NB4 (cell line): ENCODE measurements at regions not wholly inside any gene's neighbourhood (a gene's known extent, or its start where the extent isn't known, plus 50 kb on each side); places are given as distances from the start of the nearest gene placed in this dataset.

ENCODE experiments used
- DNase-seq: peaks from one replicate; pipeline ENCODE4 v3.0.0; 2010; ENCODE audit warnings: low read depth
- H3K4me3 ChIP-seq: one replicate; pipeline ENCODE4 v1.5.1; 2011; ENCODE audit warnings: mild to moderate bottlenecking, low read depth, low read length, moderate library complexity
- CTCF ChIP-seq: IDR thresholded peaks from one replicate; pipeline ENCODE4 v1.5.1; 2012; ENCODE audit warnings: low read depth, low read length
- MAX ChIP-seq: IDR thresholded peaks from 2 replicates; pipeline ENCODE4 v1.6.1; 2011; ENCODE audit warnings: low read depth, low read length
- MYC ChIP-seq: IDR thresholded peaks from 2 replicates; pipeline ENCODE4 v1.6.1; 2011; ENCODE audit warnings: low read depth, low read length
- POLR2A ChIP-seq: IDR thresholded peaks from 2 replicates; pipeline ENCODE4 v1.6.1; 2011; ENCODE audit warnings: mild to moderate bottlenecking; ENCODE audit not compliant: insufficient read length; ENCODE audit errors: extremely low read depth

- DNase-seq, result no peak
- TF ChIP-seq MYC (no peak), MAX (no peak), CTCF (no peak), POLR2A (no peak)
- H3K4me3 ChIP-seq, result no peak overlapping the region
Measured at GRCh38 chr16:51872524-51872923, 674.4 kb downstream of the TOX3 start.

- no peak overlapping the region for H3K4me3 ChIP-seq
- DNase-seq, result no peak
- no peak for TF ChIP-seq MYC
- TF ChIP-seq CTCF, result no peak
- TF ChIP-seq MAX, result no peak
- TF ChIP-seq POLR2A, result no peak
Measured at GRCh38 chr16:51870296-51870854, 676.6 kb downstream of the TOX3 start.

- no peak for DNase-seq
- no peak for TF ChIP-seq POLR2A
- no peak for TF ChIP-seq MYC
- TF ChIP-seq CTCF, result no peak
- no peak for TF ChIP-seq MAX
- no peak overlapping the region for H3K4me3 ChIP-seq
Measured at GRCh38 chr16:51869176-51869575, 677.8 kb downstream of the TOX3 start.

GRCh38 chr16:51868631-51869030, 678.3 kb downstream of the TOX3 start:
- no peak overlapping the region for H3K4me3 ChIP-seq
- TF ChIP-seq CTCF (no peak), MYC (no peak), POLR2A (no peak), MAX (no peak)
- DNase-seq, result no peak

GRCh38 chr16:51867386-51868065, 679.4 kb downstream of the TOX3 start:
- DNase-seq, result no peak
- H3K4me3 ChIP-seq, result no peak overlapping the region

More at GRCh38 chr16:51867386-51868065, 679.4 kb downstream of the TOX3 start:
- TF ChIP-seq MYC, result no peak
- no peak for TF ChIP-seq MAX
- TF ChIP-seq POLR2A, result no peak
- no peak for TF ChIP-seq CTCF
